ENCODE measurements at regions not wholly inside any gene's neighbourhood (a gene's known extent, or its start where the extent isn't known, plus 50 kb on each side); places are given as distances from the start of the nearest gene placed in this dataset.
"Not testable (repeated sequence)": the region's sequence is repeated elsewhere in the genome, so short reads cannot be mapped to it uniquely, and the experiment has no call there.

DNA sequence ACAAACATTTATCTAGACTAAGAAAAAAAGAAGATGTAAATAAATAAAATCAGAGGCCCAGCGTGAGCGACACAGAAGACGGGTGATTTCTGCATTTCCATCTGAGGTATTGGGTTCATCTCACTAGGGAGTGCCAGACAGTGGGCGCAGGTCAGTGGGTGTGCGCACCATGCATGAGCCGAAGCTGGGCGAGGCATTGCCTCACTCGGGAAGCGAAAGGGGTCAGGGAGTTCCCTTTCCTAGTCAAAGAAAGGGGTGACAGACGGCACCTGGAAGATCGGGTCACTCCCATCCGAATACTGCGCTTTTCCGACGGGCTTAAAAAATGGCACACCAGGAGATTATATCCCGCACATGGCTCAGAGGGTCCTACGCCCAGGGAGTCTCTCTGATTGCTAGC is 79.5 kb upstream of the ABCD2 start:
- not testable (repeated sequence) for DNase-seq

DNA sequence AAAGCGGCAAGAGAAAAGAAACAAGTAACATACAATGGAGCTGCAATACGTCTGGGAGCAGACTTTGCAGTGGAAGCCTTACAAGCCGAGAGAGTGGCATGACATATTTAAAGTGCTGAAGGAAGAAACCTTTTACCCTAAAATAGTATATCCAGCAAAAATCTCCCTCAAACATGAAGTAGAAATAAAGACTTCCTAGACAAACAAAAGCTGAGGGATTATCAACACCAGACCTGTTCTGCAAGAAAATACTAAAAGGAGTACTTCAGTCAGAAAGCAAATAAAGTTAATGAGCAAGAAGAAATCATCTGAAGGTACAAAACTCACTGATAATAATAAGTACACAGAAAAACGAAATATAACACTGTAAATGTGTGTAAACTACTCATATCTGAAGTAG is 77.5 kb upstream of the ABCD2 start:
- DNase-seq = no peak

DNA sequence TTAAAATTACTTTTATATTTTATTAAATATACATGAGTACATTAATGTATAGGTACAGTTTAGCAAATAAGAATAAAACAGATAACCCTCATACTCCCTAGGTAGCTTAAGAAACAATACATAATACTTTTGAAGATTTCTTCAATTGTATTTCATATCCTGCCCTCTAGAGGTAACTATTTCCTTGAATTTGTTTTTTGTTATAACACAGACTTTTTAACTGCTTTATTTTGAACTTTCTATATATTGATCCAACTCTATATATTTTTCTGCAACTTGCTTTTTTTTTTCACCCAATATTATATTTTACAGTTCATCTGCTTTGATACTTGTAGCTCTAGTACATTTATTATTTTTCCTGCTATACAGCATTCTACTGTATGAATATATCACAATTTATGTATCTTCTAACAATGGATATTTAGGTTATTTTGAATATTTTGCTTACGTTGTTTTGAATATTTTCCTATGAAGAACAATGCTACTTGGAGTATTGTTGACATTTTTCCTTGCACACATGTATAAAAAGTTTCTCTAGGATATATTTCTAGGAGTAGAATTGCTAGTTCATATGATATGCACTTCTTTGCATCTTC is 72.8 kb upstream of the ABCD2 start:
- DNase-seq = peak; percentile 8

DNA sequence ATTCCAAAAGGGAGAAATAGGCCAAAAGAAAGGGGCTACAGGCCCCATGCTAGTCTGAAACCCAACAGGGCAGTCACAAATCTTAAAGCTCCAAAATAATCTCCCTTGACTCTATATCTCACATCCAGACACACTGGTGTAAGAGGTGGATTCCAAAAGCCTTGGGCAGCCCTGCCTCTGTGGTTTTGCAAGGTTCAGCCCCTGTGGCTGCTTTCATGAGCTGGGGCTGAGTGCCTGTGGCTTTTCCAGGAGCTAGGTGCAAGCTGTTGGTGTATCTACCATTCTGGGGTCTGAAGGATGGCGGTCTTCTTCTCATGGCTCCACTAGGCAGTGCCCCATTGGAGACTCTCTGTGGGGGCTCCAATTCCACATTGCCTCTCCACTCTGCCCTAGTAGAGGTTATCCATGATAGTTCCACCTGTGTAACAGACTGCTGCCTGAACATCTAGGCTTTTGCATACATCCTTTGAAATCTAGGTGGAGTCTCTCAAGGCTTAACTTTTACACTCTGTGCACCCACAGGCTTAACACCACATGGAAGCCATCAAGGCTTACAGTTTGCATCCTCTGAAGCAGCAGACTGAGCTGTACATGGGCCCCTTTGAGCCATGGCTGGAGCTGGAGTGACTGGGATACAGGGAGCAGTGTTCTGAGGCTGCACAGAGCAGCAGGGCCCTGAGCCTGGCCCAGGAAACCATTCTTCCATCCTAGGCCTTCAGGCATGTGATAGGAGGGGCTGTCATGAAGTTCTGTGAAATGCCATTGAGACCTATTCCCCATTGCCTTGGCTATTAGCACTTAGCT is 66.5 kb upstream of the ABCD2 start:
- DNase-seq = no peak

DNA sequence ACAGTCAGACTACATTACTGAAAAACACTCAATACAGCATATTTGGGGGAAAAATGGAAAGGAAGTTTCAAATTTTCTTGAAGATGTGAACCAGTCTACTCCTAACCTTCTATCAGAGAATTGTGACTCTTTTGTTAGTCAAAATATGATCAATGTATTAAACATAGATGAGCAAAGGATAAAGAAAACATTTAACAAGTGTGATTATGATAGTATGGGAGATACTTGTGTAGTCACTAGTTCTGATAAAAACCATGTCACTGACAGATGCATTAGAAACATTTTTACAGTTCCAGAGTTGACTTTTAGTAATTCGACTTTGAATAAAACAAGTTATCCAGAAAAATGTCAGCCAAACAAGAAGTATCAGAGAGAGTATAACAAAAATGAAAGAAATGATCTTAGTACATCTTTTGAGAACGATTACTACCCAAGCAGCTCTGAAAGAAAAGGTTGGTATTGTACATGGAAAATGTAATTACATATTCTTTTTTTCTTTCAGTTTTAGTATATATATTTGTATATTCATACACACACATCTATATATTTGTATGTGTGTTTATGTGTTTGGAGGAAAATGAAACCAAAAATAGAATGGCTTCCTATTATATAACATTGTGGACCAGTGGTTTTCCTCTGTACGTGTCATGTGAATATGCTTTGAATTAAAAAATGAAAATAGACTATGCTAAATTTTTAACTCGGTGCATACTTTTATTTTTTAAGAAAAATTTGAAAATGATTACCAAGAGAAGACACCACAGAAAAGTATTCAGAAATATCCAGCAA is 63.3 kb upstream of the ABCD2 start:
- DNase-seq = no peak

DNA sequence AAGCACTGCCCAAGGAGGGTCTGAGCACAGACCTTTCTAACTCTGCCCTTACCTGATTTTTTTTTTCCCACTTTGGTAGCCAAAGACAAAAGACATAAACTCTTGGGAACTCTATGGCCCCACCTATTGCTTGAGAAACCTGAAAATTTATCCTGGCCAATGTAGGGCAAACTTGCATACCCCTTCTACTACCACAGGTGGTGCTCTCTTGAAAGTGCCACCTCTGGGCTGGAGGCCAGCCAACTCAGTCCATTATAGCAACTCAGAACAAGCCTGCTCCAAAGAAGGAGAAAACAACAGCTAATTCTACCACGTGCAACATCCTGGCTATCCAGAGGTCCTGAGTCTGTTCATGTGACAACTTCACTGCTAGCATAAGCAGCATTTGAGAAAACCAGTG is 55.7 kb upstream of the ABCD2 start:
- no peak for DNase-seq

DNA sequence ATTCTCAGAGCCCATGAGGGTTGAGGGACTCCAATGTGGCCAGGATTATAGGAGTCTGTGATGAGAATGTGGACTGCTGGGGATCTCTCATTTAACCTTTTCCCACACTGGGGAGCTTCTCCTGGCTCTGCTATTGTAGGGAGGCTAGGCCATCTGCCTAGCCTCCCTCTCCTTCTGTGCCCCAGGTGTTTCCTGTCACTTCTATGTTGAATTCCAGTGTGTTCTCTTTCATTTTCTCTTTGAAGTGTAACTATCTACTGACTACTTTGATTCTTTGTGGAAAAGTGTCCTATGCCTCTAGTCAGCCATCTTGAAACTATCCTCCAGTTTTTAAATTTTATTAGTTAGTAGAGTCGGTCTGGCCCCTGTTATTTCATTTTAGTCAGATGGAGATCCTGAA is 53.4 kb upstream of the ABCD2 start:
- no peak for DNase-seq

DNA sequence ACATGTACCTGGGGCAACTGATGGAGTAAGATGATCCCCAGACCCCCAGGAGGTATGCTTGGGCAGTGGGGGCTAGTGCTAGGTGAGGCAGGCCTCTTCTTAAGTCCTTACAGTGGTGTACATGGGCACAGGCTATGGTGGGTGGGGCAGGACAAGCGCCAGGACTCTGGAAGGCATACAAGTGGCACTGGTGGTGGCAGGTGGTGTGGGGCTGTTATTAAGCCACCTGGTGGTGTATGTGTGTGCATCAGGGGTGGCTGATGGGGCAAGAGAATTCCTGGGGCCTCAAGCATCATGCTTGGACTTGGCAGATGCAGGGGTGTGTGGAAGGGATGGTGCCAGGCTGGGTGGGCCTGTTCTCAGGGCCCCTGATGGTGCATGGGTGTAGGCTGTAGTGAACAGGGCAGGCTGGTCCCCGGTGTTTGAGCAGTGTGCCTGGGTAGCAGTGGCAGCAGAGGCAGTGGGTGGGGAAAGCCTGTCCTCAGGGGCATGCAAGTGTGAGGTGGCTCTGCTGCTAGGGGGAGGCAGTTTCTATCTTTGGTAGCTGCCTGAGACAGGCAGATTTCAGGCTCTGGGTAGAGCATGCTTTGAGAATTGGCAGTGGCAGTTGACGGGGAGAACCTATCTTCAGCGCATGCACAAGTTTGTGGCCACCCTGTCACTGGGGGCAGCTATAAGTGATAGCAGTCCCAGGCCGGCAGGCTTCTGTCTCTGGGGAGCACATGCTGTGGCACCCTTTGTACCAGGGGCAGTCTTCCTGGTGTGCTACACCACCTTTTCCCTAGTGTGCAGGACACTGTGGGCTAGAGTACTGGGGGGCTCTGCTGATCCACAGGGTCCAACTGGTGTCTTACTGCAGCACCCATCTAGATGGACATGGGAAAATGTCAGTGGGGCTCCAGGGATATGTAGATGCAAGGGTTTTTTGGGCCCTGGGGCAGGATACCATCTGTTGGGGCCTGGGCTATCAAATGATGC is 52.6 kb upstream of the ABCD2 start:
- no peak for DNase-seq

DNA sequence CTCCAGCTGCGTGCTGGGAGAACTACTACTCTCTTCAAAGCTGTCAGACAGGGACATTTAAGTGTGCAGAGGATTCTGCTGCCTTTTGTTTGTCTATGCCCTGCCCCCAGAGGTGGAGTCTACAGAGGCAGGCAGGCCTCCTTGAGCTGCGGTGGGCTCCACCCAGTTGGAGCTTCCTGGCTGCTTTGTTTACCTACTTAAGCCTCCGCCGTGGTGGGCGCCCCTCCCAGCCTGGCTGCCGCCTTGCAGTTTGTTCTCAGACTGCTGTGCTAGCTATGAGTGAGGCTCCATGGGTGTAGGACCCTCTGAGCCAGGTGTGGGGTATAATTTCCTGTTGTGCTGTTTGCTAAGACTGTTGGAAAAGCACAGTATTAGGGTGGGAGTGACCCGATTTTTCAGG is 49.9 kb upstream of the ABCD2 start:
- not testable (repeated sequence) for DNase-seq

Data from dermis blood vessel endothelial cell (primary cell).